Right lobe of liver (tissue), 4 donors: ENCODE measurements at regions not wholly inside any gene's neighbourhood (a gene's known extent, or its start where the extent isn't known, plus 50 kb on each side); places are given as distances from the start of the nearest gene placed in this dataset.

Experiments
- POLR2A ChIP-seq: fragments of 450-650 bp; IDR thresholded peaks from one replicate; pipeline ENCODE4 v1.6.1; 2017; ENCODE audit warnings: antibody characterized with exemption, mild to moderate bottlenecking
- TF ChIP-seq, protein P1 (sequence below), 4 donors: fragments of 200-600 bp in 3 of 4; fragments of 450-650 bp in 1 of 4; IDR thresholded peaks; one replicate each; pipeline versions ENCODE4 v1.5.1 to v1.8.0; 2016 to 2022; ENCODE audit warnings: antibody characterized with exemption in 4 of 4, mild to moderate bottlenecking in 2 of 4
- donor health status: DM: no; HTN: no; CAD: no.
- donor health status: DM: no; HTN: no; CAD: no.
- donor health status: DM: no; HTN: yes; CAD: no.

DNA sequence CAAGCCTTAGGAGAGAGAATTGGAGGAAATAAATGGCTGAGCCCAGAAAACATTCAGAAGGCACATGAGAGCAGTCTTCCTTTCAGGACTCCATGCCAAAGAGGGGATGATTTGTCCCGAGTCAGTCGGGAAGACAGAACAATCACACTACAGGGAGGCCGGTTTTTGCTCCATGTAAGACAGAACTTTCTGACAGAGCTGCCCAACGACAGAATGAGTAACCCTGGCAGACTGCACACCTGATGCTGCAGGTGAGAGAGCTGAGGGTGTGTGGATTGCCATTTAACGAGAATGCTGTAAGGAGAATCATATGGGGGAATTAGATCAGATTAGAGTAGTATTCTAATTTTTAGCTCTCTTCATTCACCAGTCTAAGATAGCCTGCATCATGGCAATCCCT, 533.0 kb downstream of the EPHB1 start:
- no peak for TF ChIP-seq POLR2A
- TF ChIP-seq, protein P1, sequence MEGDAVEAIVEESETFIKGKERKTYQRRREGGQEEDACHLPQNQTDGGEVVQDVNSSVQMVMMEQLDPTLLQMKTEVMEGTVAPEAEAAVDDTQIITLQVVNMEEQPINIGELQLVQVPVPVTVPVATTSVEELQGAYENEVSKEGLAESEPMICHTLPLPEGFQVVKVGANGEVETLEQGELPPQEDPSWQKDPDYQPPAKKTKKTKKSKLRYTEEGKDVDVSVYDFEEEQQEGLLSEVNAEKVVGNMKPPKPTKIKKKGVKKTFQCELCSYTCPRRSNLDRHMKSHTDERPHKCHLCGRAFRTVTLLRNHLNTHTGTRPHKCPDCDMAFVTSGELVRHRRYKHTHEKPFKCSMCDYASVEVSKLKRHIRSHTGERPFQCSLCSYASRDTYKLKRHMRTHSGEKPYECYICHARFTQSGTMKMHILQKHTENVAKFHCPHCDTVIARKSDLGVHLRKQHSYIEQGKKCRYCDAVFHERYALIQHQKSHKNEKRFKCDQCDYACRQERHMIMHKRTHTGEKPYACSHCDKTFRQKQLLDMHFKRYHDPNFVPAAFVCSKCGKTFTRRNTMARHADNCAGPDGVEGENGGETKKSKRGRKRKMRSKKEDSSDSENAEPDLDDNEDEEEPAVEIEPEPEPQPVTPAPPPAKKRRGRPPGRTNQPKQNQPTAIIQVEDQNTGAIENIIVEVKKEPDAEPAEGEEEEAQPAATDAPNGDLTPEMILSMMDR (IDR thresholded peaks at IDR 0.05) = no peak
